Naive thymus-derived CD8-positive, alpha-beta T cell (primary cell): ENCODE measurements at regions not wholly inside any gene's neighbourhood (a gene's known extent, or its start where the extent isn't known, plus 50 kb on each side); places are given as distances from the start of the nearest gene placed in this dataset.
"Not testable (repeated sequence)": the region's sequence is repeated elsewhere in the genome, so short reads cannot be mapped to it uniquely, and the experiment has no call there.

ENCODE experiments used
- ATAC-seq, 2 donors: fragments of 150-1000 bp; cut with Tn5 transposase in 1 of 2; sonication (Bioruptor Pico), chemical (Tn5 transposase) in 1 of 2; 1 replicate in 1 of 2; 2 replicates in 1 of 2; pipeline ENCODE4 v1.10.0; 2021; ENCODE audit warnings: mild to moderate bottlenecking in 2 of 2, moderate library complexity in 2 of 2
- POLR2A ChIA-PET: fragments of 350-600 bp; sonication (Branson Sonifier 250); formaldehyde crosslinking; loops from one replicate; lab custom pipeline; 2021; ENCODE audit warnings: antibody characterized with exemption; lab: Charles Lee
- DNase-seq, 10 donors: peaks; one replicate each; pipeline versions ENCODE4 v3.0.0 to v3.0.0-alpha.2; 2020 to 2022
- H3K27ac Mint-ChIP-seq, 10 donors: one replicate each; pipeline ENCODE4 v1.8.0; 2020 to 2022; ENCODE audit warnings: mild to moderate bottlenecking in 10 of 10, mixed read lengths in 10 of 10, moderate library complexity in 4 of 10, inconsistent platforms in 1 of 10
- H3K27me3 Mint-ChIP-seq, 5 donors: one replicate each; pipeline ENCODE4 v1.8.0; 2021 to 2022; ENCODE audit warnings: mixed read lengths in 5 of 5
- H3K36me3 Mint-ChIP-seq, 3 donors: one replicate each; pipeline ENCODE4 v1.8.0; 2020 to 2022; ENCODE audit warnings: mixed read lengths in 3 of 3, mild to moderate bottlenecking in 2 of 3, inconsistent platforms in 1 of 3
- H3K4me1 Mint-ChIP-seq, 4 donors: one replicate each; pipeline ENCODE4 v1.8.0; 2021 to 2022; ENCODE audit warnings: mixed read lengths in 4 of 4
- H3K4me3 Mint-ChIP-seq, 10 donors: one replicate each; pipeline ENCODE4 v1.8.0; 2020 to 2022; ENCODE audit warnings: mild to moderate bottlenecking in 10 of 10, mixed read lengths in 10 of 10, moderate library complexity in 6 of 10, inconsistent platforms in 1 of 10
- H3K9me3 Mint-ChIP-seq, 9 donors: one replicate each; pipeline ENCODE4 v1.8.0; 2020 to 2022; ENCODE audit warnings: mixed read lengths in 9 of 9, mild to moderate bottlenecking in 3 of 9, inconsistent platforms in 1 of 9, moderate library complexity in 1 of 9

- Mint-ChIP-seq H3K27me3 (peaks cover 0 to 9% (median 1%) of the 10 kb centered on the region in 5 donors), H3K9me3 (peaks cover 5 to 24% (median 13%) of the 10 kb centered on the region in 9 donors), H3K4me3 (no peak overlapping the region), H3K36me3 (no peaks in the 10 kb centered on the region), H3K27ac (no peak overlapping the region), H3K4me1 (no peaks in the 10 kb centered on the region)
- no peak for ATAC-seq
- DNase-seq, result no peak
- POLR2A ChIA-PET, result no interaction called here
These were observed 192.2 kb downstream of the RFPL4B start for GRCh38 chr6:112539355-112539754.

- H3K36me3 Mint-ChIP-seq, POLR2A ChIA-PET, DNase-seq, H3K4me1 Mint-ChIP-seq, H3K27ac Mint-ChIP-seq, H3K4me3 Mint-ChIP-seq, ATAC-seq: not testable (repeated sequence)
- peaks cover 0 to 10% (median 5%) of the 10 kb centered on the region in 9 donors for H3K9me3 Mint-ChIP-seq
- peaks cover 0 to 10% (median 0%) of the 10 kb centered on the region in 5 donors for H3K27me3 Mint-ChIP-seq
These were observed 194.7 kb downstream of the RFPL4B start for GRCh38 chr6:112541847-112542246.

GRCh38 chr6:112547321-112548085 is 200.4 kb downstream of the RFPL4B start:
- H3K27me3 Mint-ChIP-seq, ATAC-seq, H3K4me1 Mint-ChIP-seq, DNase-seq, POLR2A ChIA-PET, H3K36me3 Mint-ChIP-seq, H3K27ac Mint-ChIP-seq, H3K4me3 Mint-ChIP-seq: not testable (repeated sequence)
- H3K9me3 Mint-ChIP-seq, result peaks cover 0 to 16% (median 5%) of the 10 kb centered on the region in 9 donors

GRCh38 chr6:112549749-112550148 is 202.6 kb downstream of the RFPL4B start:
- H3K36me3 Mint-ChIP-seq, result no peaks in the 10 kb centered on the region
- no peak overlapping the region for H3K27ac Mint-ChIP-seq
- no peaks in the 10 kb centered on the region for H3K27me3 Mint-ChIP-seq
- H3K9me3 Mint-ChIP-seq, result peaks cover 0 to 15% (median 3%) of the 10 kb centered on the region in 9 donors
- no peaks in the 10 kb centered on the region for H3K4me1 Mint-ChIP-seq
- no peak for ATAC-seq
- POLR2A ChIA-PET, result no interaction called here
- DNase-seq, result no peak
- H3K4me3 Mint-ChIP-seq, result no peak overlapping the region

- no peak overlapping the region for H3K27ac Mint-ChIP-seq
- DNase-seq (no peak), ATAC-seq (no peak)
- H3K27me3 Mint-ChIP-seq, result peaks cover 0 to 10% (median 0%) of the 10 kb centered on the region in 5 donors
- no peak overlapping the region for H3K4me3 Mint-ChIP-seq
- H3K4me1 Mint-ChIP-seq, result no peaks in the 10 kb centered on the region
- no peaks in the 10 kb centered on the region for H3K36me3 Mint-ChIP-seq
- H3K9me3 Mint-ChIP-seq, result peaks cover 0 to 14% (median 2%) of the 10 kb centered on the region in 9 donors
- POLR2A ChIA-PET, result no interaction called here
These were observed 210.3 kb downstream of the RFPL4B start for GRCh38 chr6:112557435-112557834.

GRCh38 chr6:112557961-112558360 is 210.8 kb downstream of the RFPL4B start:
- ATAC-seq (no peak), DNase-seq (no peak)
- H3K36me3 Mint-ChIP-seq, result no peaks in the 10 kb centered on the region
- POLR2A ChIA-PET, result no interaction called here
- no peaks in the 10 kb centered on the region for H3K4me1 Mint-ChIP-seq
- peaks cover 0 to 14% (median 2%) of the 10 kb centered on the region in 9 donors for H3K9me3 Mint-ChIP-seq
- H3K27me3 Mint-ChIP-seq, result peaks cover 0 to 10% (median 0%) of the 10 kb centered on the region in 5 donors
- no peak overlapping the region for H3K4me3 Mint-ChIP-seq
- no peak overlapping the region for H3K27ac Mint-ChIP-seq

- POLR2A ChIA-PET, result no interaction called here
- ATAC-seq (no peak), DNase-seq (no peak)
- Mint-ChIP-seq H3K4me1 (no peaks in the 10 kb centered on the region), H3K27me3 (peaks cover 0 to 10% (median 0%) of the 10 kb centered on the region in 5 donors), H3K4me3 (no peak overlapping the region), H3K9me3 (peaks cover 0 to 14% (median 2%) of the 10 kb centered on the region in 9 donors), H3K36me3 (no peaks in the 10 kb centered on the region), H3K27ac (no peak overlapping the region)
These were observed 213.5 kb downstream of the RFPL4B start for GRCh38 chr6:112560651-112561050.

- H3K9me3 Mint-ChIP-seq, result peaks cover 0 to 15% (median 0%) of the 10 kb centered on the region in 9 donors
- H3K27ac Mint-ChIP-seq, result no peak overlapping the region
- peaks cover 0 to 6% (median 0%) of the 10 kb centered on the region in 5 donors for H3K27me3 Mint-ChIP-seq
- POLR2A ChIA-PET, result interaction anchor here (0.6 kb wide), 1 partner anchor 382 kb away, joined by 5 read pairs; no protein-coding TSS in a partner anchor
- no peak overlapping the region for H3K4me3 Mint-ChIP-seq
- no peak for DNase-seq
- no peak for ATAC-seq
- H3K4me1 Mint-ChIP-seq, result no peaks in the 10 kb centered on the region
- H3K36me3 Mint-ChIP-seq, result no peaks in the 10 kb centered on the region
These were observed 215.4 kb downstream of the RFPL4B start for GRCh38 chr6:112562301-112563231.

- H3K27me3 Mint-ChIP-seq, result peaks cover 0 to 6% (median 0%) of the 10 kb centered on the region in 5 donors
- ATAC-seq, result no peak
- no peak for DNase-seq
- H3K4me1 Mint-ChIP-seq, result no peaks in the 10 kb centered on the region
- H3K9me3 Mint-ChIP-seq, result peaks cover 0 to 15% (median 0%) of the 10 kb centered on the region in 9 donors
- POLR2A ChIA-PET, result interaction anchor here (0.6 kb wide), 1 partner anchor 383 kb away, joined by 5 read pairs; no protein-coding TSS in a partner anchor
- no peak overlapping the region for H3K27ac Mint-ChIP-seq
- no peaks in the 10 kb centered on the region for H3K36me3 Mint-ChIP-seq
- H3K4me3 Mint-ChIP-seq, result no peak overlapping the region
These were observed 216.2 kb downstream of the RFPL4B start for GRCh38 chr6:112563368-112563767.

GRCh38 chr6:112568066-112568465 is 220.9 kb downstream of the RFPL4B start:
- Mint-ChIP-seq H3K4me3 (no peak overlapping the region), H3K4me1 (no peaks in the 10 kb centered on the region), H3K9me3 (peaks cover 0 to 15% (median 0%) of the 10 kb centered on the region in 9 donors), H3K36me3 (no peaks in the 10 kb centered on the region), H3K27me3 (no peaks in the 10 kb centered on the region), H3K27ac (no peak overlapping the region)
- ATAC-seq (no peak), DNase-seq (no peak)
- POLR2A ChIA-PET, result no interaction called here

GRCh38 chr6:112571488-112572270 is 224.5 kb downstream of the RFPL4B start:
- Mint-ChIP-seq H3K27ac (no peak overlapping the region), H3K27me3 (no peaks in the 10 kb centered on the region), H3K36me3 (no peaks in the 10 kb centered on the region), H3K4me1 (no peaks in the 10 kb centered on the region), H3K9me3 (no peaks in the 10 kb centered on the region), H3K4me3 (no peak overlapping the region)
- ATAC-seq, result no peak
- POLR2A ChIA-PET, result no interaction called here
- no peak for DNase-seq

- H3K9me3 Mint-ChIP-seq, result peaks cover 0 to 3% (median 0%) of the 10 kb centered on the region in 9 donors
- DNase-seq (no peak), ATAC-seq (no peak)
- no peaks in the 10 kb centered on the region for H3K36me3 Mint-ChIP-seq
- no peak overlapping the region for H3K27ac Mint-ChIP-seq
- H3K4me1 Mint-ChIP-seq, result no peaks in the 10 kb centered on the region
- POLR2A ChIA-PET, result no interaction called here
- H3K4me3 Mint-ChIP-seq, result no peak overlapping the region
- no peaks in the 10 kb centered on the region for H3K27me3 Mint-ChIP-seq
These were observed 227.1 kb downstream of the RFPL4B start for GRCh38 chr6:112574190-112574589.
